ENCODE measurements at regions not wholly inside any gene's neighbourhood (a gene's known extent, or its start where the extent isn't known, plus 50 kb on each side); places are given as distances from the start of the nearest gene placed in this dataset.
A peak's percentile ranks its signal among the peaks of the same experiment; 100 is the strongest.
"Not testable (repeated sequence)": the region's sequence is repeated elsewhere in the genome, so short reads cannot be mapped to it uniquely, and the experiment has no call there.

- no peak for DNase-seq
These were observed 106.8 kb upstream of the ATP1A1 start for GRCh38 chr1:116265931-116266863.

- DNase-seq, result no peak
These were observed 106.2 kb upstream of the ATP1A1 start for GRCh38 chr1:116266864-116267212.

GRCh38 chr1:116268211-116268610, 104.8 kb upstream of the ATP1A1 start:
- peak; percentile 6 for DNase-seq

GRCh38 chr1:116270316-116271057, 102.6 kb upstream of the ATP1A1 start:
- peak; percentile 53 for DNase-seq

GRCh38 chr1:116273042-116273783, 99.8 kb upstream of the ATP1A1 start:
- peak; percentile 36 for DNase-seq

- no peak for DNase-seq
These were observed 96.5 kb upstream of the ATP1A1 start for GRCh38 chr1:116276532-116276931.

- DNase-seq, result no peak
These were observed 95.1 kb upstream of the ATP1A1 start for GRCh38 chr1:116277840-116278540.

- DNase-seq, result no peak
These were observed 94.5 kb upstream of the ATP1A1 start for GRCh38 chr1:116278541-116278866.

GRCh38 chr1:116279715-116280114, 93.3 kb upstream of the ATP1A1 start:
- DNase-seq, result no peak

GRCh38 chr1:116284819-116285390, 88.1 kb upstream of the ATP1A1 start:
- DNase-seq, result peak; percentile 85

- DNase-seq, result no peak
These were observed 86.5 kb upstream of the ATP1A1 start for GRCh38 chr1:116286541-116286971.

GRCh38 chr1:116287341-116288200, 85.5 kb upstream of the ATP1A1 start:
- DNase-seq, result peak; percentile 7

GRCh38 chr1:116288201-116288598, 84.8 kb upstream of the ATP1A1 start:
- DNase-seq, result no peak

GRCh38 chr1:116289193-116289592, 83.9 kb upstream of the ATP1A1 start:
- DNase-seq, result no peak

GRCh38 chr1:116290085-116290705, 82.8 kb upstream of the ATP1A1 start:
- no peak for DNase-seq

GRCh38 chr1:116291024-116291423, 82.0 kb upstream of the ATP1A1 start:
- DNase-seq, result no peak

GRCh38 chr1:116292929-116293725, 79.9 kb upstream of the ATP1A1 start:
- DNase-seq, result peak; percentile 67

- no peak for DNase-seq
These were observed 75.4 kb upstream of the ATP1A1 start for GRCh38 chr1:116297495-116298212.

GRCh38 chr1:116298213-116298579, 74.8 kb upstream of the ATP1A1 start:
- not testable (repeated sequence) for DNase-seq
